ENCODE measurements at regions not wholly inside any gene's neighbourhood (a gene's known extent, or its start where the extent isn't known, plus 50 kb on each side); places are given as distances from the start of the nearest gene placed in this dataset.
A peak's percentile ranks its signal among the peaks of the same experiment; 100 is the strongest.

DNA sequence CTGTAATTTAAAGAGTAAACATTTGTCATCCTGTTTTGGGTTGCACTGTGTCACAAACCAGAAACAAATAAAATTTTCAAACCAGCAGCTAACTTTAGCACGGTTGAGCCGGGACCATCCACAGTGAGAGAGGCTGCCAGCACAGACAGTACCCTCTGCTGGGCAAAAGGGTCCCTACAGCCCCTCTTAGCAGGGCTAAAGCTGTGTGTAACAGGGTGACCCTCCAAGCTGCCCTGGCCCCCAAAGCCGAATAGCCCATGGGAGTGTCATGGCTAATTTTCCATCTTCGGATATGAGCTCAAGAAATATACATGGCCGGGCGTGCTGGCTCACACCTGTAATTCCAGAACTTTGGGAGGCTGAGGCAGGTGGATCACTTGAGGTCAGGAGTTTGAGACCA is 157.1 kb upstream of the GRIN2B start:
- DNase-seq (ENCODE audit: low read depth, low spot score): no peak
- no peak overlapping the region for H3K4me3 ChIP-seq (ENCODE audit: low read length)

- H3K4me3 ChIP-seq (ENCODE audit: low read length): no peak overlapping the region
These were observed 167.3 kb upstream of the GRIN2B start for GRCh38 chr12:14148489-14149270.

DNA sequence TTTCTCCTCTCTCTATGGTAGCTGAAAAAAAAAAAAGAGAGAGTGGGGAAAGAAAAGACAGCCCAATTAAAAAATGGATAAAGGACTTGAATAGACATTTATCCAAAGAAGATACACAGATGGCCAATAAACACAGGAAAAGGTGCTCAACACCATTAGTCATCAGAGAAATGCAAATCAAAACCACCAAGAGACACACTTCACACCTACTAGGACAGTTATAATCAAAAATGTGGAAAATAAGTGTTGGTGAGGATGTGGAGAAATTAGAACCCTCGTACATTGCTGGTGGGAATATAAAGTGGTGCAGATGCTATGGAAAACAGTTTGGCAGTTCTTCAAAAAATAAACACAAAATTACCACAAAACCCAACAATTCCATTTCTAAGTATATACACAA is 172.4 kb upstream of the GRIN2B start:
- DNase-seq (ENCODE audit: low read depth, low spot score): no peak
- H3K4me3 ChIP-seq (ENCODE audit: low read length): no peak overlapping the region

More at GRCh38 chr12:14148489-14149270, 167.3 kb upstream of the GRIN2B start:
- DNase-seq (ENCODE audit: low read depth, low spot score): no peak

GRCh38 chr12:14156606-14157005 is 175.2 kb upstream of the GRIN2B start:
- H3K4me3 ChIP-seq (ENCODE audit: low read length): no peak overlapping the region
- DNase-seq (ENCODE audit: low read depth, low spot score): no peak

- DNase-seq (ENCODE audit: low read depth, low spot score): no peak
- no peak overlapping the region for H3K4me3 ChIP-seq (ENCODE audit: low read length)
These were observed 175.8 kb upstream of the GRIN2B start for GRCh38 chr12:14157088-14157747.

DNA sequence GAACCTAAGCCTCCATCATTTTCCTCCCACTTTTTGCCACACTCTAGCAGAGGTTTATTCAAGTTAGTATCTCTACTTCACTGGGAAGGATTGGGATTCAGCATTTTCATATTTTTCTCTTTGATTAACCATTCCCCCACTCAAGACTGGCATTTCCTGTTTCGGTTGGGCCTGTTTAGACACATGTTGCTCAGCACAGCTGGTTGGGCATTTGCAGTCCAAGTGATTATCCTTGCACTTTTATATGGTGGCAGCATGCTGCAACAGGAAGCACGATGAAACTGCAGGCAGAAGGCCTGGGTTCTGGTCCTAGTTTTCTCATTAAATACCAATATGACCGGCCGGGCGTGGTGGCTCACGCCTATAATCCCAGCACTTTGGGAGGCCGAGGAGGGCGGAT is 182.9 kb upstream of the GRIN2B start:
- no peak for DNase-seq (ENCODE audit: low read depth, low spot score)
- H3K4me3 ChIP-seq (ENCODE audit: low read length): no peak overlapping the region

GRCh38 chr12:14167005-14167628 is 185.7 kb upstream of the GRIN2B start:
- no peak overlapping the region for H3K4me3 ChIP-seq (ENCODE audit: low read length)
- peak; percentile 38 for DNase-seq (ENCODE audit: low read depth, low spot score)

DNA sequence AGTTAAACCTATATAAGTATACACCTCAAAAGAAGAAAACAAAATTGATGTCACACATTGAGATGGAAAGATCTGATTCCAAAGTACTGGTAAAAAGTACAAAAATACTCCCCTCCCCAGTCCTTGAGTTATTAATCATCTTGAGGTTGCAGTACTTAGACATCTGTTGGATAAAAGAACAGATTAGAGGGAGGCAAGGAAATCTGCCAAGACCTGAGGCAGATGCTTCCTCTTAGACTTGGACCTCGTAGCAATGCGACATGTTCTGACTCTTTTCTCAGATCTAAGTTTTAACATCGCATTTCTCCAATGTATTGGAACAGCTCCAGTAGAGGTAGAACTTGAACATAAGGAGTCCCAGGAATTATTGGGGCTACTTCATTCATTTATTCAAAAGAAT is 187.9 kb upstream of the GRIN2B start:
- no peak for DNase-seq (ENCODE audit: low read depth, low spot score)
- no peak overlapping the region for H3K4me3 ChIP-seq (ENCODE audit: low read length)

- no peak overlapping the region for H3K4me3 ChIP-seq (ENCODE audit: low read length)
- DNase-seq (ENCODE audit: low read depth, low spot score): no peak
These were observed 189.7 kb upstream of the GRIN2B start for GRCh38 chr12:14171106-14171505.

DNA sequence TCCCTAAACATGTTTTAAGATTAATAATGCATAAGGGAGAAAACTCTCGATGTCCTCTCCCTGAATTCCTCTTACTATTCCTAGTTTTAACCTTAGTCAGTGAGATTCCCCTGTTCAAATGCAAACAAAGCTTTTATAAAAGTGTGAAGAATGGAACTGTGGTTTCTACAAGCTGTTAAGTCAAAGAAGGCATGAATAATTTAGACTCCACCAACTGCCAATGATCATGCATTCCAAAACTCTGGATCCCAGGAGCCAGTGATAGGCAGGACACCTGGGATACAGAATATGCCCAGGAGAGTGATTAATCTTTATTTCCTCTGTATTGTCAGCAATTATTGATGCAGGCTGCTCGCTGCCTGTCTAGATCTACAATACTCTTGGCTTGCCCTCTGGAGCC is 190.3 kb upstream of the ATF7IP start:
- no peak for DNase-seq (ENCODE audit: low read depth, low spot score)
- H3K4me3 ChIP-seq (ENCODE audit: low read length): no peak overlapping the region

GRCh38 chr12:14185427-14186192 is 179.9 kb upstream of the ATF7IP start:
- DNase-seq (ENCODE audit: low read depth, low spot score): peak; percentile 32
- H3K4me3 ChIP-seq (ENCODE audit: low read length): no peak overlapping the region

DNA sequence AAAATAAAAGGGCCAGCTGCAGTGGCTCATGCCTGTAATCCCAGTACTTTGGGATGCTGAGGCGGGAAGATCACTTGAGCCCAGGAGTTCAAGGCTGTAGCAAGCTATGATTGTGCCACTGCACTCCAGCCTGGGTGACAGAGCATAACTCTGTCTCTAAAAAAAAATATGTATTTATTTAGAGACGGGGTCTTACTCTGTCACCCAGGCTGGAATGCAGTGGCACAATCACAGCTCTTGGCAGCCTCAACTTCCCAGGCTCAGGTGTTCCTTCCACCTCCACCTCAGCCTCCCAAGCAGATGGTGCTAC is 179.3 kb upstream of the ATF7IP start:
- no peak for DNase-seq (ENCODE audit: low read depth, low spot score)
- H3K4me3 ChIP-seq (ENCODE audit: low read length): no peak overlapping the region

- H3K4me3 ChIP-seq (ENCODE audit: low read length): no peak overlapping the region
- no peak for DNase-seq (ENCODE audit: low read depth, low spot score)
These were observed 178.5 kb upstream of the ATF7IP start for GRCh38 chr12:14187002-14187401.

DNA sequence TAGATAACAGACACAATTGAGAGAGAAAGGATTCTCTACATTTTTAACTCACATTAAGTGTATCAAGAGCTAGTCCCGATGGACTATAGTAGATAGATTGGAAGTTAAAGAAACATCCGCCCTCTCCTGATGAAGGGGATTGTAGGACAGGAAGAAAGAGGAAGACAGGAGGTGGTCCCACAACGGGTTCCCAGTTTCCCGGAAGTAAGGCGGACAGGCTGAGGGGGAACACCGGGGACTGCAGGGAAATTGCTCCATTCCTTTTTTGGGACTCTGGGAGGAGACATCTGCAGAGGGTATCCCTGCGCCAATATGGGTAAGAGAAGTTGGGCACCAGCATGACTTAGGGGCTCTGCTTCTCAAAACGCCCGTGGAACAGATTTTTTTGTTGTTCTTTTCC is 177.5 kb upstream of the ATF7IP start:
- DNase-seq (ENCODE audit: low read depth, low spot score): no peak
- no peak overlapping the region for H3K4me3 ChIP-seq (ENCODE audit: low read length)

DNA sequence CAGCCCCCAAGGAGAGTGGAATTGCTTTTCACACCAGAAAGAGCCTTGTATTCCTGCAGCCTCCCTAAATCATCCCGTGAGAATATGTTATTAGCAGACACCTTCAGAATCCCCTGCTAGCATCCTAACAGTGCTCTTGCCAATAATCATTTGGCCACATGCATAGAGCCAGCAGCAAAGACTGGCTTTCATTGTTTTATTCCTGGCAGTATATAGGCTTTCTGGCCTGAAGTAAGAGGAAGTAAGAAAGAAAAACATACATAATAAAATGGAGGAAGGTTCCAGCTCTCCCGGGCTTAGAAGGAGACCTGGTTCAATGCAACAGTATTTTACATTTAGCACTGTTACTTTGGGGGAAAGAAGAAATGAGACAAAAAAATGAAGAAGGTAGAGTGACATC is 176.7 kb upstream of the ATF7IP start:
- no peak for DNase-seq (ENCODE audit: low read depth, low spot score)
- no peak overlapping the region for H3K4me3 ChIP-seq (ENCODE audit: low read length)

DNA sequence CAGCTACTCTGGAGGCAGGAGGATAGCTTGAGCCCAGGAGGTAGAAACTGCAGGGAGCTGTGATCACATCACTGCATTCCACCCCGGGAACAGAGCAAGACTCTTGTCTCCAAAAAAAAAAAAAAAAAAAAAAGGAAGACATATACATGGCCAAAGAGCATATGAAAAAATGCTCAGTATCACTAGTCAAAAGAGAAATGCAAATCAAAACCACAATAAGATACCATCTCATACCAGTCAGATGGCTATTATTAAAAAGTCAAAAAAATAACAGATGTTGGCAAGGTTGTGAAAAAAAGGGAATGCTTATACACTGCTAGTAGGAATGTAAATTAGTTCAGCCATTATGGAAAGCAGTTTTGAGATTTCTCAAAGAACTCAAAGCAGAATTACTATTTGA is 174.8 kb upstream of the ATF7IP start:
- DNase-seq (ENCODE audit: low read depth, low spot score): no peak
- no peak overlapping the region for H3K4me3 ChIP-seq (ENCODE audit: low read length)

- DNase-seq (ENCODE audit: low read depth, low spot score): no peak
- no peak overlapping the region for H3K4me3 ChIP-seq (ENCODE audit: low read length)
These were observed 173.9 kb upstream of the ATF7IP start for GRCh38 chr12:14191612-14192011.

DNA sequence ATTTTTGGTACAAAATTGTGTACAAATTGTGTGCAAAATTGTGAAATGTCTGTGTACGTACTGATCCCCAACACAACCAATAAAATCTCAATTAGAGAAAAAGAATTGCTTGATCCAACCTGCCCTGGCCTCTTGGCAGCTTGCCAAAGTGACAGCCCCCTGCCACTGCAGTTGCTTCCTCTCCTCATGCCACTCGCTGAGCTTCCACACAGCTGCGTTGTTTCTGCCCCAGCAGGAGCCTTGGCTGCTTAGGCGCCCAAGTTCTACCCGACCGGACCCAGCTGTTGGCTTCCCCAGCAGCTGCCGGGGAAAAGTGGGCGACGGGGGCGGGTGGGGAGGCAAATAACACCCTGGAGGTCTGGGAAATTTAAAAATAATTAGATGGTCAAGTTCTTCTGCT is 171.8 kb upstream of the ATF7IP start:
- no peak overlapping the region for H3K4me3 ChIP-seq (ENCODE audit: low read length)
- DNase-seq (ENCODE audit: low read depth, low spot score): no peak

DNA sequence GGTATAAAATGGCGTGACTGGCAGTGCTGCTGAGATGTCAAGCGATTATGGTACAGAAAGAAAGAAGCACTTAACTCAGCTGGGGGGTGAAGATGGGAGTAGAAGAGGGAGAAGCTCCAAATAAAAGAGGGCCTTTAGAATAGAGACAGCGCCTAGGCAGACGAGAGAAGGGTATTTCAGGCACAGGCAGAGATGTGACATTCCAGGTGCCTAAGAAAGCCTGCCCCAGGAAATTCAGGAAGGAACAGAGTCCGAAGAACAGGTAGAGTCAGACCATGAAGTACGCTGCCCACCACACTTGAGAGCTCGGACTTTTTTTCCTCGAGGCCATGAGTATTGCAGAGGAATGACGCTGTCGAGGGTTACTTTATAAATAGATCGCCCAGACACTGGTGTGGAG is 170.9 kb upstream of the ATF7IP start:
- DNase-seq (ENCODE audit: low read depth, low spot score): no peak
- no peak overlapping the region for H3K4me3 ChIP-seq (ENCODE audit: low read length)

All from Jurkat, Clone E6-1 (cell line).